ENCODE measurements at regions not wholly inside any gene's neighbourhood (a gene's known extent, or its start where the extent isn't known, plus 50 kb on each side); places are given as distances from the start of the nearest gene placed in this dataset.

- no peak for DNase-seq
These were observed 243.1 kb upstream of the FOXN3 start for GRCh38 chr14:89660166-89660565.

DNA sequence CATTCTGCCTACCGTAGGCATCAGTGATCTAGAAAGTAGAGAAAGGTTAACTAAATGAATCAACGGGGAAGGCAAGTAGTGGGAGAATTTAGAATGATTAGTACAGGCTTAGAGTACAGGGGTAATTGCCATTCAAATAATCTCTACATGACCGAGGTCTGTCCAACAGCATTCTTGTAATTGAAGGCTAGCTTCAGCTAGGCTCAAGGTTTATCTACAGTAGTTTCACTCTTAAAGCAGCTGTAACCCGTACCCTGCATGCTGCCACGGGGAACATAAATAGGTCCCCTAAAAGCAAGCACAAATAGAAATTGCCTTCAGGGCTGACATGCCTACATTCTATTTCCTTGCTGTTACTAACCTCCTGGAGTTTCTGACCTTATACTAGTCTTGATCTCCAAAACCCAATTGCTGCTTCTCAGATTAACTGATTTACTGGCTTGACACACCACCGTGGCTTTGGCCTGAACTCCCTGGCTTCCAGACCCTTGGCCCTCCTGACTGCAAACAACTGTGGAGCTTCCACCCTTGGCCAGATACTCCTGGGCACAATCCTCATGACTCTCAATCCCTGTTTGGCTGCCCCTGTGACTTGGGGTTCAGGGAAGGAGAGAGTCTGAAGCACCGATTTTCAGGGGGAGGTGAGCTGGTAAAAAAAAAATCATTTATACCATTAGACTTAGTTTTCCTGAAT lies 242.1 kb upstream of the FOXN3 start:
- no peak for DNase-seq

- no peak for DNase-seq
These were observed 240.0 kb upstream of the FOXN3 start for GRCh38 chr14:89657014-89657413.

GRCh38 chr14:89654998-89655397 lies 238.0 kb upstream of the FOXN3 start:
- DNase-seq = no peak

GRCh38 chr14:89652352-89652751 lies 235.3 kb upstream of the FOXN3 start:
- no peak for DNase-seq

GRCh38 chr14:89651805-89652204 lies 234.8 kb upstream of the FOXN3 start:
- no peak for DNase-seq

GRCh38 chr14:89650077-89650978 lies 233.3 kb upstream of the FOXN3 start:
- no peak for DNase-seq

DNA sequence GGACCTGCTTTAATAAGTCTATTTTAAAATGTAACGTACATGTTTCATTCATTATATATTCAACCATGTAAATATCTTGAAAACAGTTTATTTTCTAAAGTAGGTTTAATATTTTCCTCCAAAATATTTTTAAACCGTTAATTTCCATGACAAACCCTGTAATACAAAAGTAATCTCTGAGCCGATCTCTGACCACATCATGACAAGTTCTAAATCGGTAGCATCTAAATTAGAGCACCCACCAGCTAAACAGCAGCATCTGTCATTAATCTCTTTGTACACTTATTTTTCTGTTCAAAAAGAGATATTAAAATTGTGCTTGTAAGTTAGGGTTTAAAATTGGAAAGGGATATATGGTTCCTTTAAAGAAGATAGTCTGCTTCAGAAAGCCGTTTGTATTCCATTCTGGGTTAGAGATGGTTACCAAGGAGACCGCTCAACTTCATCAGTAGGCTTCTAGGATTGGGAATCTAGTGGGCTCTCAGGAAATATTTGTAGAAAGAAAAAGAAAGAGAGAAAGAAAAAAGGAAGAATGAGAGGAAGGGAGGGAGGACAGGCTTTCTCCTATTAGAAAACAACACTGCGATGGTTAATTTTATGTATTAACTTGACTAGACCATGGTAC lies 232.5 kb upstream of the FOXN3 start:
- DNase-seq = no peak

GRCh38 chr14:89648924-89649323 lies 231.9 kb upstream of the FOXN3 start:
- DNase-seq = no peak

DNA sequence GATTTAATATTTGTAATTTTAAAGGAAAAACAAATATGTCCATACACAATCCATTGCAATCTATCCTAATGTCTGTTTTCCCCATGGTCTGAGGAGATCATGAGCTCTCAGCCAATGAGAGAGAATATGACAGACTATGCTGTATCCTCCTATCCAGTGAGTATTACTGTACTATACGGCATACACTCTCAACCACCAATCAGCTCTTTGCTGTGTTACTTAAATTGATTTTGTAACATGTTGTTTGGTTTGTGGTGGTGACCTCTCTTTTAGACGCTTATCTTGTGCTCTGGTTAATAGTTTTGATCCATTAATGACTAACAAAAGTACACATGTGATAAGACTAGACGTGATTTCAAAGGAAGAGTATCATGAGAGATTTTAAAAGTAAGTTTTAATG lies 231.5 kb upstream of the FOXN3 start:
- DNase-seq = no peak

DNA sequence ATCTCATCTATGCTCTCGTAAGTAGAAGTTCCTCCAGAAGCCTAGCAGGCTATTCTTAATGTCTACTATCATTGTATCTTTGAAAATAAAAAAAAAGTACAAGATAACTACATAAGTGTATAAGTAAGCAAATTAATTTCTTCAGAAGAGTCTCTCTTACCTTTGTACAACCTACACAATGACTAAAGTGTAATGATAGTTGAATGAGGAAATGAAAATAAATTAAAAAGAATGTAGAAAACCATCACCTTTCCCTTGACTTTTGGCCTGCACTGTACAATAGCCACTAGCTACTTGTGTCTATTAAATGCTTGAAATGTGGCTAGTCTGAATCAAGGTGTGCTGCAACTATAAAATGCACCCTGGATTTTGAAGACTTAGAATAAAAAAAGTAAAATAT lies 229.9 kb upstream of the FOXN3 start:
- DNase-seq = no peak

- DNase-seq = no peak
These were observed 227.6 kb upstream of the FOXN3 start for GRCh38 chr14:89644641-89645040.

- DNase-seq = no peak
These were observed 224.6 kb upstream of the FOXN3 start for GRCh38 chr14:89641495-89642175.

DNA sequence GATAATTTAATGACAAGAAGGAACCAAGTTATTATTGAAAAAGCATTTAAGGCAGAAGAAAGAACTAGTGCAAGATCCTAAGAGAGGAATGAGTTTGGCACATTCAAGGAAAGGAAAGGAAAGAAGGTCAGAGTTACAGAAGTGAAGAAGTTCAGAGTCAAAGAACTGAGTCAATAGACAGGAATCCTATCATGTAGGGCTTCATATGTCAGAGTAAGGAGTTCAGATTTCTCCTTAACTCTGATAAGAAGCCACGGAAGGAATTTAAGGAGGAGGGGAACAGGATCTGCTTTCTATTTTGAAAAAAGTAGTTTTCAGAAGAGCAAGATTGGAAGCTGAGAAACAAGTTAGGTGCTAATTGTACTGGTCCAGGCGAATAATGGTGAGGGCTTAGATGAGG lies 223.1 kb upstream of the FOXN3 start:
- DNase-seq = no peak

DNA sequence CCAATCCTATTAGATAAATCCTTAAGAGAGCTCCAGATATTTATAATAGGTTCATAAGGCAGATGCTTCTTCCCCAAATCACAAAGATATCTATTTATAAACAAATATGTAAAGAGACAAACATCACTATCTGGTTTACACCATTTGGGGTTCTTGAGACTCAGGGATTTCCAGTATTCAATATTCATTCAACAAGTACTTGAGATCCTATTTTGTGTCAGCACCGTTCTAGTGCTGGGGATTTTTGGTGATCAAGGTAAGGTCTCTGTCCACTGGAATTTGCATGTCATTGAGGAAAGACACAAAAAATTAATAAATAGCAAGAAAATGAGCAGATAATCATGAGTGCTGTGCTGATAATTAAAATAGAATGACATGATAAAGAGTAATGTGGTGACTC lies 222.7 kb upstream of the FOXN3 start:
- DNase-seq = no peak

DNA sequence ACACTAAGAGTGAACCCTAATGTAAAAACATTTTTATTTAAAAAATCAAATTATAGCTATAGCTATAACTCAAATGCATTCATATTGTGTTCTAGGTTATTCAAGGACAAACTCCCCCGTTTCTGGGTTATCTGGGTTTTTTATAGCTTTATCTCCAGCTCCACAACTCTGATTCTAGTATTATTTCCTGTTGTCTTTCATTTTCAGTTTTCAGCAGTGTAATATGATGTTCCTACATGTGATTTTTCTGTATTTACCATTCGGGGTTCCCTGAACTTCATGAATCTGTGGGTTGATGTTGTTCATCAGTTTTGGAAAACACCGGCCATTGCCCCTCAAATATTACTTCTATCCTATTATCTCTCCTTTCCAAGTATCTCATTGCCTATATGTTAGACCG lies 221.9 kb upstream of the FOXN3 start:
- no peak for DNase-seq

DNA sequence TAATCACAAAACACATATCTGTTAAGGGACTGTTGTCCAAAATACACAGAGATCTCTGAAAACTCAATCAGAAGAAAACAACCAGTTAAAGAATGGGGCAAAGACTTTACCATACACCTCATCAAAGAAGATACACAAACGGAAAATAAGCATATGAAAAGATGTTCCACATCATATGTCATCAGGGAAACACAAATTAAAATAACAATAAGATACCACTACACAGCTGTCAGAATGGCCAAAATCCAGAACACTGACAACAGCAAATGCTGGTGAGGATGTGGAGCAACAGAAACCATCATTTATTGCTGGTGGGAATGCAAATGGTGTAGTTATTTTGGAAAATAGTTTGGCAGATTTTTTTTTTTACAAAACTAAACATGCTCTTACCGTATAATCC lies 220.5 kb upstream of the FOXN3 start:
- no peak for DNase-seq

GRCh38 chr14:89635615-89636014 lies 218.6 kb upstream of the FOXN3 start:
- no peak for DNase-seq

GRCh38 chr14:89634037-89634436 lies 217.0 kb upstream of the FOXN3 start:
- DNase-seq = no peak

DNA sequence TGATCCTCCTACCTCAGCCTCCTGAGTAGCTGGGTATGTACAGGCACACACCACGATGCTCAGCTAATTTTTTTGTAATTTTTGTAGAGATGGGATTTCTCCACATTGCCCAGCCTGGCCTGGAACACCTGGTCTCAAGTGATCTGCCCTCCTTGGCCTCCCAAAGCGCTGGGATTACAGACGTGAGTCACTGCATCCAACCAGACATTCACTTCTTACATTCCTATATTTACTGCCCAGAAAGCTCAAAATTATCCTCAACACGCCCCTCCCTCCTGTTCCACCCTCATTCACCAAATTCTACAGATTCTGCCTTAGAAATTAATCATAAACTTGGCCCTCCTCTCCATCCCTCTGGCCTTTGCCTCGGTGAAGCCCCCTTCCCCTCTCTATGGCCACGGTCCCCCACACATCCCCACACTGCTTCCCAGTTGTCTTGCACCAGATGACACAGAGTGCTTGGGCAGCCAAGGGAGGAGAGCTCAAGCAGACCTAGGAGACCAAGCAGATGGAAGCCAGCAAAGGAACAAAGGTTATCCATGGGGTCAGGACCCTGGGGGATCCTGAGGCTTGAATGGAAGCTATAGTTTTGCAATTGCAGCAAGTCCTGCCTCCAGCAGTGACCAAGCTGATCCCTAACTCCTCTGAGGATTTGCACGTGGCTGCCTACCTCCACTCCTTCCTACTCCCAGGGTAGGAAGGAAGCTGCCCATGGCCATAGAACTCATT lies 213.2 kb upstream of the FOXN3 start:
- DNase-seq = no peak

DNA sequence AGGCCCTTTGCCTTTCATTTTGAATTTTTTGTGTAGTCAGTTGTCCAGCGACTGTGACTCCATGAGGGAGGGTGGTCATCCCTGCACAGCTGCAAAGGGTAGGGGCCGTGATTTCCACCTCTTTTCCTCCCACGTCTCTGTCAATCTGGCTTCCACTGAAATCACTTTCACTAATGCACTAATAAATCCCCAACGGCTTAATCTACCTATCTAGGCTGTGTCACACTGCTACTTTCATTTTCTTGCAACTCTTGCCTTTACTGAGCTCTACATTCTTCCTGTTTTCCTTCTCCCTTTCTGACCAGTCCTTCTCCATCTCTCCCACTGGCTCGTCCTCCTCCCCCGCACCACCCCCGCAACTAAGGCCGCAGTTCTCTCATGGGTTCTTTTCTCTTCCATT lies 212.3 kb upstream of the FOXN3 start:
- no peak for DNase-seq

DNA sequence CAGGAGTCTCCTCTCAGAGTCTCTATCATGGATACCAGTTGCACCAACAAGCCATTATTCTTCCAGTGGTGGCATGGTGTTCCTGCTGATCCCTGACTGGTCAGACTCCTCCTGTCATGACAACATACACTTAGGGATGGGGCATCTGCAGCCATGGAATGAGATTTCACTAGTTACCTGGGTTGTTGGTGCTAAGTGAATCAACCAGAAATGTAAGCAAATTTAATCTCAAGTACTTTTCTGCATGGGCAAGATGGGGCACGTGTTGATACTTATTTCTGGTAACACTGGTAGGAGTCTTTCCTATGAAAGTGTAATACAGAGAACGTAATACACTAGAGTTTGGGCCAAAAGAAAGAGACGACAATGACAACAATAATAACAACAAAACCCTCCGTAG lies 211.5 kb upstream of the FOXN3 start:
- DNase-seq = no peak

Measured in retina (tissue), 1 donor.